Lung (tissue), 11 donors: ENCODE measurements at regions not wholly inside any gene's neighbourhood (a gene's known extent, or its start where the extent isn't known, plus 50 kb on each side); places are given as distances from the start of the nearest gene placed in this dataset.

Experiments used
- ATAC-seq: fragments of 200-7000 bp; cut with Tn5 transposase; one replicate; pipeline ENCODE4 v1.9.1; 2020; ENCODE audit warnings: moderate number of reproducible peaks; ENCODE audit not compliant: insufficient read depth, low FRiP score
- DNase-seq, 3 donors: peaks; one replicate each; pipeline ENCODE4 v3.0.0-alpha.2; 2013 to 2017
- H3K27ac ChIP-seq, 2 donors: one replicate each; pipeline ENCODE4 v1.5.1; 2013; ENCODE audit warnings: mild to moderate bottlenecking in 2 of 2, moderate library complexity in 2 of 2, control low read depth in 1 of 2, inconsistent platforms in 1 of 2, low read depth in 1 of 2, low read length in 1 of 2
- H3K27me3 ChIP-seq, 3 donors: one replicate each; pipeline ENCODE4 v1.5.1; 2013; ENCODE audit warnings: low read length in 2 of 3; ENCODE audit not compliant: control insufficient read depth in 3 of 3, insufficient read depth in 3 of 3
- H3K36me3 ChIP-seq, 4 donors: one replicate each; pipeline ENCODE4 v1.5.1; 2013; ENCODE audit warnings: low read length in 4 of 4, mild to moderate bottlenecking in 1 of 4, moderate library complexity in 1 of 4; ENCODE audit not compliant: control insufficient read depth in 4 of 4, insufficient read depth in 4 of 4
- H3K4me1 ChIP-seq, 5 donors: one replicate each; pipeline ENCODE4 v1.5.1; 2013; ENCODE audit warnings: low read length in 5 of 5, mild to moderate bottlenecking in 2 of 5, moderate library complexity in 1 of 5; ENCODE audit not compliant: control insufficient read depth in 5 of 5, insufficient read depth in 5 of 5
- H3K4me3 ChIP-seq: one replicate; pipeline ENCODE4 v1.5.1; 2013; ENCODE audit warnings: mild to moderate bottlenecking, control low read depth, moderate library complexity
- H3K9ac ChIP-seq, 2 donors: one replicate each; pipeline ENCODE4 v1.5.1; 2013; ENCODE audit warnings: low read length in 2 of 2, control low read depth in 1 of 2; ENCODE audit not compliant: insufficient read depth in 1 of 2
- H3K9me3 ChIP-seq, 4 donors: one replicate each; pipeline ENCODE4 v1.5.1; 2013; ENCODE audit warnings: low read length in 3 of 4, mild to moderate bottlenecking in 1 of 4, moderate library complexity in 1 of 4; ENCODE audit not compliant: control insufficient read depth in 4 of 4, insufficient read depth in 3 of 4
- WGBS, 2 donors: extraction: QIAGEN DNeasy Blood & Tissue Kit; methylation state at CpG; one replicate each; pipeline ENCODE4 v1.1.7; 2013; 5-methylcytosine and 5-hydroxymethylcytosine counted together
- TF ChIP-seq, protein P1 (sequence below): IDR thresholded peaks from 2 replicates; pipeline ENCODE4 v1.5.1; 2012; ENCODE audit warnings: mild to moderate bottlenecking; ENCODE audit errors: control extremely low read depth, extremely low read depth
- donor health status: control.
- donor health status: control.
- donor health status: Bipolar disorder and iron deficiency.
- donor health status: healthy.
- donor health status: DM: yes; HTN: yes; CAD: no.

DNA sequence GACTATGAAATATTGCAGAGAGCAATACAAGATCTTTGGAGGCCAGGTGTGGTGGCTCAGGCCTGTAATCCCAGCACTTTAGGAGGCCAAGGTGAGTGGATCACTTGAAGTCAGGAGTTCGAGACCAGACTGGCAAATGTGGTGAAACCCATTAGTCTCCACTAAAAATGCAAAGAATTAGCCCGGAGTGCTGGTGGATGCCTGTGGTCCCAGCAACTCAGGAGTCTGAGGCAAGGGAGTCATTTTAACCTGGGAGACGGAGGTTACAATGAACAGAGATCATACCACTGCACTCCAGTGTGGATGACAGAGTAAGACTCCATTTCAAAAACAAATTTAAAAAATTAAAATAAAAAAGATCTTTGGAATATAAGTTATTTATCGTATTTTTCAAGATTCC is 76.6 kb downstream of the PRKAB2 start:
- H3K36me3 ChIP-seq: no peaks in the 10 kb centered on the region
- TF ChIP-seq, protein P1, sequence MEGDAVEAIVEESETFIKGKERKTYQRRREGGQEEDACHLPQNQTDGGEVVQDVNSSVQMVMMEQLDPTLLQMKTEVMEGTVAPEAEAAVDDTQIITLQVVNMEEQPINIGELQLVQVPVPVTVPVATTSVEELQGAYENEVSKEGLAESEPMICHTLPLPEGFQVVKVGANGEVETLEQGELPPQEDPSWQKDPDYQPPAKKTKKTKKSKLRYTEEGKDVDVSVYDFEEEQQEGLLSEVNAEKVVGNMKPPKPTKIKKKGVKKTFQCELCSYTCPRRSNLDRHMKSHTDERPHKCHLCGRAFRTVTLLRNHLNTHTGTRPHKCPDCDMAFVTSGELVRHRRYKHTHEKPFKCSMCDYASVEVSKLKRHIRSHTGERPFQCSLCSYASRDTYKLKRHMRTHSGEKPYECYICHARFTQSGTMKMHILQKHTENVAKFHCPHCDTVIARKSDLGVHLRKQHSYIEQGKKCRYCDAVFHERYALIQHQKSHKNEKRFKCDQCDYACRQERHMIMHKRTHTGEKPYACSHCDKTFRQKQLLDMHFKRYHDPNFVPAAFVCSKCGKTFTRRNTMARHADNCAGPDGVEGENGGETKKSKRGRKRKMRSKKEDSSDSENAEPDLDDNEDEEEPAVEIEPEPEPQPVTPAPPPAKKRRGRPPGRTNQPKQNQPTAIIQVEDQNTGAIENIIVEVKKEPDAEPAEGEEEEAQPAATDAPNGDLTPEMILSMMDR: no peak
- no peaks in the 10 kb centered on the region for H3K4me1 ChIP-seq
- H3K9ac ChIP-seq: no peak overlapping the region
- 88 to 96% methylated on average over 4 of the region's 4 CpGs for WGBS, 2 donors
- no peak for DNase-seq
- H3K27ac ChIP-seq: no peak overlapping the region
- ATAC-seq: no peak
- peaks cover 0 to 3% (median 0%) of the 10 kb centered on the region in 4 donors for H3K9me3 ChIP-seq
- H3K4me3 ChIP-seq: no peak overlapping the region
- H3K27me3 ChIP-seq: no peaks in the 10 kb centered on the region

DNA sequence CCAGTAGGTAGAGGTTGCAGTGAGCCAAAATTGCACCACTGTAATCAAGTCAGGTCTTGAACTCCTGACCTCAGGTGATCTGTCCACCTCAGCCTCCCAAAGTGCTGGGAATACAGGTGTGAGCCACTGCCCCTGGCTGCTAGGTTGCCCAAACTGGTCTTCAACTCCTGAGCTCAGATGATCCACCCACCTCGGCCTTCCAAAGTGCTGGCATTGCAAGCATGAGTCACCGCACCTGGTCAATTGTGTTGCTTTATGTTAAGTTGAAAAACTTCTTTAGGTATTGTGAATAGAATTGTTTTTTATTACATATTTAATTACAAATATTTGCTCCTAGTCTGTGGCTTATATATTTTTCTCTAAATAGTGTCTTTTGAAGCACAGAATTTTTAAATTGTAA is 80.5 kb downstream of the PRKAB2 start:
- 94 to 97% methylated on average over 2 of the region's 2 CpGs for WGBS, 2 donors
- TF ChIP-seq, protein P1: no peak
- H3K9ac ChIP-seq: no peak overlapping the region
- no peak overlapping the region for H3K27ac ChIP-seq
- H3K9me3 ChIP-seq: peaks cover 0 to 5% (median 0%) of the 10 kb centered on the region in 4 donors
- H3K4me1 ChIP-seq: no peaks in the 10 kb centered on the region
- no peaks in the 10 kb centered on the region for H3K27me3 ChIP-seq
- ATAC-seq (no peak), DNase-seq (no peak)
- H3K36me3 ChIP-seq: no peaks in the 10 kb centered on the region
- H3K4me3 ChIP-seq: no peak overlapping the region

DNA sequence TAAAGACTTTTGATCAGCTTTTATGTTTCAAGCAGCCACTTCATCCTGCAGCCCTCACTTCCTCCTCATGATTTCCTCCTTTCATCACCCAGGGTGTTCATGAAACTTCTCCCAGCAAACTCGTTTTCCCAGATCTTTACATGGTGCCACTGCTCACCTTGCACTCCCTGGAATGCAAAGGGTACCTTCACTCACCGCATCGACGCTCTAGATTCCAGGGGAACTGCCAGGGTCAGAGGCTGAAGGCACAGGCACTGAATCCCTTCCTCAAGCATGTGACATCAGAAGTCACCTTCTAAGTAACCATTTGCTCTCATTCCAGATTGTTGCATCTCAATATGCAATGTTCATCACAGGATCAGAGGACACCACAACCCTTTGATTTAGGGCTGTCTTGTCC is 82.8 kb downstream of the PRKAB2 start:
- TF ChIP-seq, protein P1: no peak
- no peak overlapping the region for H3K4me3 ChIP-seq
- H3K4me1 ChIP-seq: peaks cover 0 to 4% (median 0%) of the 10 kb centered on the region in 5 donors
- DNase-seq (no peak), ATAC-seq (no peak)
- H3K9me3 ChIP-seq: peaks cover 0 to 7% (median 0%) of the 10 kb centered on the region in 4 donors
- no peak overlapping the region for H3K27ac ChIP-seq
- no peaks in the 10 kb centered on the region for H3K36me3 ChIP-seq
- H3K27me3 ChIP-seq: peaks cover 0 to 2% (median 0%) of the 10 kb centered on the region in 3 donors
- H3K9ac ChIP-seq: no peak overlapping the region
- WGBS, 2 donors: 29 to 54% methylated on average over 4 of the region's 4 CpGs

DNA sequence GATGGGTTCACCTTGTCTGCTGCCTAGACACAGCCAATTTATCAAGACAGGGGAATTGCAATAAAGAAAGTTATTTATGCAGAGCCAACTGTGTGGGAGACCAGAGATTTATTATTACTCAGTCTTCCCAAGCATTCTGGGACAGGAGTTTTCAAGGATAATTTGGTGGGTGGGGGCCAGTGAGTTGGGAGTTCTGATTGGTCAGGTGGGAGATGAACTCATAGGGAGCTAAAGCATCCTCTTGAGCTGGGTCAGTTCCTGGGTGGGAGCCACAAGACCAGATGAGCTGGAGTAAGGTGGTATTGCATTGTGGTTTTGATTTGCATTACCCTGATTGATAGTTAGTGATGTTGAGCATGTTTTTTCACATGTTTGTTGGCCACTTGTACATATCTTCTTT is 86.1 kb downstream of the PRKAB2 start:
- TF ChIP-seq, protein P1: no peak
- no peak overlapping the region for H3K4me3 ChIP-seq
- no peak overlapping the region for H3K27ac ChIP-seq
- H3K9ac ChIP-seq: no peak overlapping the region
- H3K4me1 ChIP-seq: peaks cover 0 to 9% (median 0%) of the 10 kb centered on the region in 5 donors
- H3K36me3 ChIP-seq: no peaks in the 10 kb centered on the region
- peaks cover 0 to 10% (median 0%) of the 10 kb centered on the region in 4 donors for H3K9me3 ChIP-seq
- DNase-seq (no peak), ATAC-seq (no peak)
- H3K27me3 ChIP-seq: peaks cover 0 to 32% (median 22%) of the 10 kb centered on the region in 3 donors
